ENCODE measurements at regions not wholly inside any gene's neighbourhood (a gene's known extent, or its start where the extent isn't known, plus 50 kb on each side); places are given as distances from the start of the nearest gene placed in this dataset.

DNA sequence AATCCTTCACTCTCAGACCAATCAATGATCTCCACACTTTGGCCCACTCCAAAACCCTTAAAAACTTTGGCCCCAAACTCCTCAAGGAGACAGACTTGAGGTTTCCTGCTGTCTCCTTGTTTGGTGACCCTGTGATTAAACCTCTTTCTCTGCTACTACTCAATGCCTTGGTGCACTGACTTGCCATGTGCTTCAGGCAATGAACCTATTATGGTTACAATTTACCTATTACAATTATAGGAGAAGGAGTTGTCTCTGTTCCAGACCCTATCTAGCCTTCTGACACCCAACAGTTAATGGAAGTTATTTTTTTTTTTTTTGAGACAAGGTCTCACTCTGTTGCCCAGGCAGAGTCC lies 263.1 kb downstream of the STIM2 start:
- TF ChIP-seq POLR2AphosphoS5 (IDR thresholded peaks at IDR 0.05; ENCODE audit: borderline replicate concordance, low read depth, low read length) (no peak), EZH2 (IDR thresholded peaks at IDR 0.05) (no peak)
